ENCODE measurements at regions not wholly inside any gene's neighbourhood (a gene's known extent, or its start where the extent isn't known, plus 50 kb on each side); places are given as distances from the start of the nearest gene placed in this dataset.

DNA sequence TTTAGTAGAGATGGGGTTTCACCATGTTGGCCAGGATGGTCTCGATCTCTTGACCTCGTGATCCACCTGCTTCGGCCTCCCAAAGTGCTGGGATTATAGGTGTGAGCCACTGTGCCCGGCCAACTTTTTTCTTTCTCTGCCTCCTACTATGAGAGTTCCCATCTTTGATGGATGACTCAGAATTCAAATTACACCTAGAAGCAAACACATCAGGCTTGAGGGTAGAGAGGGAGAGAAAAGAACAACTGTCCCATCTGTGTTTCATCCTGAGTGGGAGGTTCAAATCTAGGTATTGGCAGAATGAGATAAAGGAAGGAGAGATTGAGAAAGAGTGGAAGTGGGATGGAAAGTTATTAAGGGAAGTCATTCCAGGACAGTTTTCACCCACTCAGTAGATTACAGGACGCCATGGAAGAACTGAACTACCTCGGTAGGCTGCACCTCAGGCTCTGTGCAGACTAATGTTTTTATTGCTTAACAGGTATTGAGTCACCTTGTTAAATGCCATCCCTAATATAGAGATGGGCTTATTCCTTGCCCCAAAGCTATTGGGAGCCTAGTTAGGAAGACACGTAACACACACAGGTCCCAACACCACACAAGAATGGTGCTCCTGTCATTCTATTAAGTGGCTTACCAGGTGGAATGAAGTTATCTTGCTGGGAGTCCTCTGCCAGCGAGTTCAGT, 275.7 kb downstream of the SOX4 start:
- TF ChIP-seq, protein P1, sequence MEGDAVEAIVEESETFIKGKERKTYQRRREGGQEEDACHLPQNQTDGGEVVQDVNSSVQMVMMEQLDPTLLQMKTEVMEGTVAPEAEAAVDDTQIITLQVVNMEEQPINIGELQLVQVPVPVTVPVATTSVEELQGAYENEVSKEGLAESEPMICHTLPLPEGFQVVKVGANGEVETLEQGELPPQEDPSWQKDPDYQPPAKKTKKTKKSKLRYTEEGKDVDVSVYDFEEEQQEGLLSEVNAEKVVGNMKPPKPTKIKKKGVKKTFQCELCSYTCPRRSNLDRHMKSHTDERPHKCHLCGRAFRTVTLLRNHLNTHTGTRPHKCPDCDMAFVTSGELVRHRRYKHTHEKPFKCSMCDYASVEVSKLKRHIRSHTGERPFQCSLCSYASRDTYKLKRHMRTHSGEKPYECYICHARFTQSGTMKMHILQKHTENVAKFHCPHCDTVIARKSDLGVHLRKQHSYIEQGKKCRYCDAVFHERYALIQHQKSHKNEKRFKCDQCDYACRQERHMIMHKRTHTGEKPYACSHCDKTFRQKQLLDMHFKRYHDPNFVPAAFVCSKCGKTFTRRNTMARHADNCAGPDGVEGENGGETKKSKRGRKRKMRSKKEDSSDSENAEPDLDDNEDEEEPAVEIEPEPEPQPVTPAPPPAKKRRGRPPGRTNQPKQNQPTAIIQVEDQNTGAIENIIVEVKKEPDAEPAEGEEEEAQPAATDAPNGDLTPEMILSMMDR (IDR thresholded peaks at IDR 0.05), result no peak
- TF ChIP-seq, protein P2, sequence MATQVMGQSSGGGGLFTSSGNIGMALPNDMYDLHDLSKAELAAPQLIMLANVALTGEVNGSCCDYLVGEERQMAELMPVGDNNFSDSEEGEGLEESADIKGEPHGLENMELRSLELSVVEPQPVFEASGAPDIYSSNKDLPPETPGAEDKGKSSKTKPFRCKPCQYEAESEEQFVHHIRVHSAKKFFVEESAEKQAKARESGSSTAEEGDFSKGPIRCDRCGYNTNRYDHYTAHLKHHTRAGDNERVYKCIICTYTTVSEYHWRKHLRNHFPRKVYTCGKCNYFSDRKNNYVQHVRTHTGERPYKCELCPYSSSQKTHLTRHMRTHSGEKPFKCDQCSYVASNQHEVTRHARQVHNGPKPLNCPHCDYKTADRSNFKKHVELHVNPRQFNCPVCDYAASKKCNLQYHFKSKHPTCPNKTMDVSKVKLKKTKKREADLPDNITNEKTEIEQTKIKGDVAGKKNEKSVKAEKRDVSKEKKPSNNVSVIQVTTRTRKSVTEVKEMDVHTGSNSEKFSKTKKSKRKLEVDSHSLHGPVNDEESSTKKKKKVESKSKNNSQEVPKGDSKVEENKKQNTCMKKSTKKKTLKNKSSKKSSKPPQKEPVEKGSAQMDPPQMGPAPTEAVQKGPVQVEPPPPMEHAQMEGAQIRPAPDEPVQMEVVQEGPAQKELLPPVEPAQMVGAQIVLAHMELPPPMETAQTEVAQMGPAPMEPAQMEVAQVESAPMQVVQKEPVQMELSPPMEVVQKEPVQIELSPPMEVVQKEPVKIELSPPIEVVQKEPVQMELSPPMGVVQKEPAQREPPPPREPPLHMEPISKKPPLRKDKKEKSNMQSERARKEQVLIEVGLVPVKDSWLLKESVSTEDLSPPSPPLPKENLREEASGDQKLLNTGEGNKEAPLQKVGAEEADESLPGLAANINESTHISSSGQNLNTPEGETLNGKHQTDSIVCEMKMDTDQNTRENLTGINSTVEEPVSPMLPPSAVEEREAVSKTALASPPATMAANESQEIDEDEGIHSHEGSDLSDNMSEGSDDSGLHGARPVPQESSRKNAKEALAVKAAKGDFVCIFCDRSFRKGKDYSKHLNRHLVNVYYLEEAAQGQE (IDR thresholded peaks at IDR 0.05; ENCODE audit: insufficient read depth in 1 of 2, low read depth in 2 of 2, low read length in 1 of 2), result no peak
- TF ChIP-seq POLR2AphosphoS5 (IDR thresholded peaks at IDR 0.05; ENCODE audit: low read depth, low read length) (no peak), SIN3A (IDR thresholded peaks at IDR 0.05; ENCODE audit: borderline replicate concordance, insufficient read depth, low read depth, low read length) (no peak)
